OCI-LY7 (cell line): ENCODE measurements at regions not wholly inside any gene's neighbourhood (a gene's known extent, or its start where the extent isn't known, plus 50 kb on each side); places are given as distances from the start of the nearest gene placed in this dataset.
A peak's percentile ranks its signal among the peaks of the same experiment; 100 is the strongest.

ENCODE experiments used
- BruUV-seq: library from RNA; stranded (reverse); fragments of 400-500 nt; replicated peaks from 2 replicates; lab custom pipeline; 2021; lab: Mats Ljungman, UMichigan
- CTCF ChIA-PET: fragments of 300-600 bp; sonication (Branson Sonifier 250); formaldehyde crosslinking; loops from one replicate; lab custom pipeline; 2022; ENCODE audit warnings: antibody characterized with exemption; ENCODE audit not compliant: unreplicated experiment; lab: Charles Lee
- POLR2A ChIA-PET: fragments of 300-600 bp; sonication (Branson Sonifier 250); formaldehyde crosslinking; loops from one replicate; lab custom pipeline; 2022; ENCODE audit warnings: antibody characterized with exemption; lab: Charles Lee
- DNase-seq: peaks from one replicate; pipeline ENCODE4 v3.0.0-alpha.2; 2015; ENCODE audit warnings: low spot score
- H2AFZ ChIP-seq: fragments of 200-600 bp; sonication (generic), shearing (Covaris generic); 2 replicates; pipeline ENCODE4 v1.6.1; 2014; ENCODE audit warnings: mild to moderate bottlenecking, antibody characterized with exemption, low read length, moderate library complexity
- H3K27ac ChIP-seq: fragments of 200-600 bp; sonication (generic); 2 replicates; pipeline ENCODE4 v1.5.1; 2014; ENCODE audit warnings: mixed run types, low read depth, mild to moderate bottlenecking, moderate library complexity, low read length, inconsistent platforms; ENCODE audit not compliant: poor library complexity, severe bottlenecking
- H3K36me3 ChIP-seq: fragments of 200-600 bp; sonication (generic); 2 replicates; pipeline ENCODE4 v1.6.1; 2014; ENCODE audit warnings: mild to moderate bottlenecking, antibody characterized with exemption, low read length, moderate library complexity, mixed read lengths; ENCODE audit not compliant: insufficient read depth
- H3K4me1 ChIP-seq: fragments of 200-600 bp; sonication (generic); 2 replicates; pipeline ENCODE4 v1.5.1; 2014; ENCODE audit warnings: mild to moderate bottlenecking, low read length; ENCODE audit not compliant: insufficient read depth, poor library complexity, severe bottlenecking
- H3K4me2 ChIP-seq: fragments of 200-600 bp; sonication (generic); 2 replicates; pipeline ENCODE4 v1.6.1; 2014; ENCODE audit warnings: mild to moderate bottlenecking, low read length
- H3K4me3 ChIP-seq: fragments of 200-600 bp; sonication (generic); 2 replicates; pipeline ENCODE4 v1.5.1; 2014; ENCODE audit warnings: mild to moderate bottlenecking, low read depth, low read length; ENCODE audit not compliant: poor library complexity, severe bottlenecking
- H3K79me2 ChIP-seq: fragments of 200-600 bp; sonication (generic); 2 replicates; pipeline ENCODE4 v1.6.1; 2016; ENCODE audit warnings: low read depth, mild to moderate bottlenecking, low read length, moderate library complexity, mixed read lengths; ENCODE audit not compliant: insufficient read depth
- H3K9me2 ChIP-seq: fragments of 200-600 bp; sonication (generic); 2 replicates; pipeline ENCODE4 v1.6.1; 2016; ENCODE audit warnings: mild to moderate bottlenecking, low read length, mixed read lengths; ENCODE audit not compliant: insufficient read depth
- H3K9me3 ChIP-seq: fragments of 200-600 bp; sonication (generic); 2 replicates; pipeline ENCODE4 v1.6.1; 2014; ENCODE audit warnings: mild to moderate bottlenecking, mixed run types, low read length, mixed read lengths
- H4K20me1 ChIP-seq: fragments of 200-600 bp; sonication (generic); 2 replicates; pipeline ENCODE4 v1.6.1; 2014; ENCODE audit warnings: mild to moderate bottlenecking, antibody characterized with exemption, low read length, moderate library complexity, mixed read lengths; ENCODE audit not compliant: insufficient read depth
- CTCF ChIP-seq: fragments of 200-600 bp; sonication (generic); conservative IDR thresholded peaks from 2 replicates; pipeline ENCODE4 v1.5.1; 2014; ENCODE audit warnings: mild to moderate bottlenecking, antibody characterized with exemption, low read length, moderate library complexity, mixed read lengths
- EZH2phosphoT487 ChIP-seq: fragments of 200-600 bp; sonication (generic); IDR thresholded peaks from 2 replicates; pipeline ENCODE4 v1.6.1; 2018; ENCODE audit warnings: low read depth, borderline replicate concordance, mild to moderate bottlenecking, mixed run types, antibody characterized with exemption, low read length, moderate library complexity, mixed read lengths
- intact Hi-C: fragments of 100-400 bp; cut with micrococcal nuclease; formaldehyde crosslinking; loops from one replicate; pipeline ENCODE4 v1.10.0; 2022; ENCODE audit not compliant: unreplicated experiment

- Histone ChIP-seq H3K4me3 (no peak overlapping the region), H3K4me2 (no peak overlapping the region), H3K9me3 (no peaks in the 10 kb centered on the region), H3K9me2 (no peaks in the 10 kb centered on the region), H4K20me1 (no peaks in the 10 kb centered on the region), H3K36me3 (no peaks in the 10 kb centered on the region), H3K27ac (no peak overlapping the region), H3K79me2 (no peaks in the 10 kb centered on the region), H3K4me1 (no peaks in the 10 kb centered on the region), H2AFZ (no peak overlapping the region)
- CTCF ChIA-PET = no interaction called here
- POLR2A ChIA-PET = interaction anchor here (0.5 to 0.7 kb wide), 2 partner anchors 15 to 1722 kb away, joined by 3 read pairs; no protein-coding TSS in a partner anchor
- DNase-seq = peak; percentile 2
- intact Hi-C loops = no loop called here
- BruUV-seq = no TSS peak
- TF ChIP-seq EZH2phosphoT487 (no peak), CTCF (peak; percentile 72)
Observed at GRCh38 chr6:68468244-68468884, 166.7 kb upstream of the ADGRB3 start.

GRCh38 chr6:68458447-68458846, 176.6 kb upstream of the ADGRB3 start:
- ChIA-PET POLR2A (interaction anchor here (0.6 kb wide), 1 partner anchor 17 kb away, joined by 3 read pairs; no protein-coding TSS in a partner anchor), CTCF (no interaction called here)
- no peaks in the 10 kb centered on the region for H3K79me2 ChIP-seq
- intact Hi-C loops = no loop called here
- H3K4me3 ChIP-seq = no peak overlapping the region
- H3K27ac ChIP-seq = no peak overlapping the region
- no peaks in the 10 kb centered on the region for H3K36me3 ChIP-seq
- H3K9me2 ChIP-seq = no peaks in the 10 kb centered on the region
- no peaks in the 10 kb centered on the region for H4K20me1 ChIP-seq
- H2AFZ ChIP-seq = no peak overlapping the region
- DNase-seq = no peak
- no TSS peak for BruUV-seq
- H3K4me2 ChIP-seq = no peak overlapping the region
- TF ChIP-seq CTCF (no peak), EZH2phosphoT487 (no peak)
- H3K9me3 ChIP-seq = no peaks in the 10 kb centered on the region
- no peaks in the 10 kb centered on the region for H3K4me1 ChIP-seq

- H3K27ac ChIP-seq = no peak overlapping the region
- no peak overlapping the region for H3K4me3 ChIP-seq
- H3K79me2 ChIP-seq = no peaks in the 10 kb centered on the region
- TF ChIP-seq CTCF = no peak
- TF ChIP-seq EZH2phosphoT487 = no peak
- intact Hi-C loops = no loop called here
- no peaks in the 10 kb centered on the region for H3K9me3 ChIP-seq
- H3K9me2 ChIP-seq = no peaks in the 10 kb centered on the region
- no peaks in the 10 kb centered on the region for H3K4me1 ChIP-seq
- H3K36me3 ChIP-seq = no peaks in the 10 kb centered on the region
- no peak for DNase-seq
- H4K20me1 ChIP-seq = no peaks in the 10 kb centered on the region
- ChIA-PET CTCF (no interaction called here), POLR2A (no interaction called here)
- no peak overlapping the region for H3K4me2 ChIP-seq
- BruUV-seq = no TSS peak
- no peak overlapping the region for H2AFZ ChIP-seq
Observed at GRCh38 chr6:68447112-68447511, 188.0 kb upstream of the ADGRB3 start.
